GM23248 (cell line): ENCODE measurements at regions not wholly inside any gene's neighbourhood (a gene's known extent, or its start where the extent isn't known, plus 50 kb on each side); places are given as distances from the start of the nearest gene placed in this dataset.
"Not testable (repeated sequence)": the region's sequence is repeated elsewhere in the genome, so short reads cannot be mapped to it uniquely, and the experiment has no call there.

Experiments used
- DNase-seq: peaks from one replicate; pipeline ENCODE4 v3.0.0-alpha.2; 2015
- H2AFZ ChIP-seq: fragments of 200-600 bp; sonication (generic); 2 replicates; pipeline ENCODE4 v1.6.1; 2016; ENCODE audit warnings: antibody characterized with exemption
- H3F3A ChIP-seq: fragments of 200-600 bp; sonication (generic); 2 replicates; pipeline ENCODE4 v1.6.1; 2016; ENCODE audit warnings: mild to moderate bottlenecking, antibody characterized with exemption, mixed run types; ENCODE audit not compliant: insufficient read depth
- H3K27ac ChIP-seq: fragments of 200-600 bp; sonication (generic); 2 replicates; pipeline ENCODE4 v1.5.1; 2016; ENCODE audit warnings: mild to moderate bottlenecking
- H3K27me3 ChIP-seq: fragments of 200-600 bp; sonication (generic); replicated peaks from 2 replicates; pipeline ENCODE4 v1.6.1; 2016; ENCODE audit warnings: mild to moderate bottlenecking; ENCODE audit not compliant: insufficient read depth
- H3K36me3 ChIP-seq: fragments of 200-600 bp; sonication (generic); 2 replicates; pipeline ENCODE4 v1.6.1; 2016; ENCODE audit warnings: low read depth, mild to moderate bottlenecking
- H3K4me1 ChIP-seq: fragments of 200-600 bp; sonication (generic); 2 replicates; pipeline ENCODE4 v1.6.1; 2016; ENCODE audit warnings: mild to moderate bottlenecking; ENCODE audit not compliant: insufficient read depth
- H3K4me2 ChIP-seq: fragments of 200-600 bp; sonication (generic); one replicate; pipeline ENCODE4 v1.6.1; 2016; ENCODE audit warnings: mild to moderate bottlenecking; ENCODE audit not compliant: unreplicated experiment
- H3K4me3 ChIP-seq: fragments of 200-600 bp; sonication (generic); 2 replicates; pipeline ENCODE4 v1.5.1; 2016; ENCODE audit warnings: mild to moderate bottlenecking
- H3K79me2 ChIP-seq: fragments of 200-600 bp; sonication (generic); 2 replicates; pipeline ENCODE4 v1.6.1; 2016; ENCODE audit warnings: mild to moderate bottlenecking; ENCODE audit not compliant: insufficient read depth
- H3K9ac ChIP-seq: fragments of 200-600 bp; sonication (generic); 2 replicates; pipeline ENCODE4 v1.6.1; 2016; ENCODE audit warnings: mild to moderate bottlenecking
- H3K9me2 ChIP-seq: fragments of 200-600 bp; sonication (generic); 2 replicates; pipeline ENCODE4 v1.6.1; 2016; ENCODE audit warnings: mixed run types, mild to moderate bottlenecking, moderate library complexity; ENCODE audit not compliant: insufficient read depth
- H3K9me3 ChIP-seq: fragments of 200-600 bp; sonication (generic); one replicate; pipeline ENCODE4 v1.6.1; 2017; ENCODE audit warnings: low read depth
- H4K20me1 ChIP-seq: fragments of 200-600 bp; sonication (generic); 2 replicates; pipeline ENCODE4 v1.6.0; 2016; ENCODE audit not compliant: insufficient read depth
- EZH2 ChIP-seq: fragments of 200-600 bp; sonication (generic); IDR thresholded peaks from 2 replicates; pipeline ENCODE4 v1.6.1; 2018; ENCODE audit warnings: antibody characterized with exemption, mild to moderate bottlenecking; ENCODE audit not compliant: insufficient read depth, poor library complexity, severe bottlenecking
- EZH2phosphoT487 ChIP-seq: fragments of 200-600 bp; sonication (generic); IDR thresholded peaks from 2 replicates; pipeline ENCODE4 v1.6.1; 2018; ENCODE audit warnings: antibody characterized with exemption, moderate library complexity, mild to moderate bottlenecking, low read depth; ENCODE audit not compliant: insufficient read depth
- WGBS, 2 experiments: methylation state at CpG; one replicate each; pipeline ENCODE4 v1.1.6; 2015 to 2017; ENCODE audit warnings: low lambda C conversion rate in 2 of 2, low coverage in 1 of 2; ENCODE audit errors: missing lambda C conversion rate in 2 of 2; 5-methylcytosine and 5-hydroxymethylcytosine counted together
- in situ Hi-C: fragments of 300-500 bp; cut with MboI; formaldehyde crosslinking; loops from 2 replicates; pipeline ENCODE4 v1.15.0; 2020

DNA sequence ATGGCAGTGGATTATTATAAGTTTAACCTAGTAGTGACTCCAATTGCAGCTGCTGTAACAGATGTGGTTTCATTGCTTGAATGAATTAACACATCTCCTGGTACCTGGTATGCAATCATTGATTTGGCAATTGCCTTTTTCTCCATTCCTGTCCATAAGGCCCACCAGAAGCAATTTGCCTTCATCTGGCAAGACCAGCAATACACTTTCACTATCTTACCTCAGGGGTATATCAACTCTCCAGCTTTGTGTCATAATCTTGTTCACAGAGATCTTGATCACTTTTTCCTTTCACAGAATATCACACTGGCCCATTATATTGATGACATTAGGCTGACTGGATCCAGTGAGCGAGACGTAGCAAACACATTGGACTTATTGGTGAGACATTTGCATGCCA is 128.7 kb upstream of the ZC3H12C start:
- peaks cover 14% of the 10 kb centered on the region; the same call in 1 of the 2 replicates for H3F3A ChIP-seq
- H4K20me1 ChIP-seq, result no peaks in the 10 kb centered on the region
- no peaks in the 10 kb centered on the region for H3K27me3 ChIP-seq
- no peak for DNase-seq
- in situ Hi-C loops, result loop anchor here (25.0 kb wide), 1 partner anchor 398 kb away; no protein-coding TSS in a partner anchor
- H3K9ac ChIP-seq, result no peak overlapping the region
- no peaks in the 10 kb centered on the region for H3K79me2 ChIP-seq
- no peak overlapping the region for H3K4me2 ChIP-seq
- no peak overlapping the region for H3K27ac ChIP-seq
- no peaks in the 10 kb centered on the region for H3K36me3 ChIP-seq
- H3K4me1 ChIP-seq, result peaks cover 8% of the 10 kb centered on the region; the same call in 1 of the 2 replicates
- H2AFZ ChIP-seq, result no peak overlapping the region
- 100% methylated on average over 2 of the region's 2 CpGs for WGBS, 2 experiments
- no peak for TF ChIP-seq EZH2
- TF ChIP-seq EZH2phosphoT487, result no peak
- no peaks in the 10 kb centered on the region for H3K9me2 ChIP-seq
- H3K4me3 ChIP-seq, result no peak overlapping the region
- no peaks in the 10 kb centered on the region for H3K9me3 ChIP-seq

DNA sequence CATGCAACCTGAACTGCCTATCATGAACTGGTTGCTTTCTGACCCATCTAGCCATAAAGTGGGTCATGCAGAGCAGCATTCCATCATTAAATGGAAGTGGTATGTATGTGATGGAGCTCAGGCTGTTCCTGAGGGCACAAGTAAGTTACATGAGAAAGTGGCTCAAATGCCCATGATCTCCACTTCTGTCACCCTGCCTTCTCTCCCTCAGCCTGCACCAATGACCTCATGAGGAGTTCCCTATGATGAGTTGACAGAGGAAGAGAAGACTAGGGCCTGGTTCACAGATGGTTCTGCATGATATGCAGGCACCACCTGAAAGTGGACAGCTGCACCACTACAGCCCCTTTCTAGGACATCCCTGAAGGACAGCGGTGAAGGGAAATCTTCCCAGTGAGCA is 127.7 kb upstream of the ZC3H12C start:
- not testable (repeated sequence) for DNase-seq, H3K9me3 ChIP-seq, H3K79me2 ChIP-seq, H3K4me1 ChIP-seq, H3K4me2 ChIP-seq, H4K20me1 ChIP-seq, H3K27me3 ChIP-seq, H3K9ac ChIP-seq, H3K36me3 ChIP-seq, H3K27ac ChIP-seq, H3K9me2 ChIP-seq, H2AFZ ChIP-seq, H3K4me3 ChIP-seq
- H3F3A ChIP-seq, result peaks cover 10% of the 10 kb centered on the region; the same call in 1 of the 2 replicates
- WGBS, 2 experiments, result 91 to 100% methylated on average over 1 of the region's 1 CpG
- in situ Hi-C loops, result loop anchor here (25.0 kb wide), 1 partner anchor 397 kb away; no protein-coding TSS in a partner anchor

DNA sequence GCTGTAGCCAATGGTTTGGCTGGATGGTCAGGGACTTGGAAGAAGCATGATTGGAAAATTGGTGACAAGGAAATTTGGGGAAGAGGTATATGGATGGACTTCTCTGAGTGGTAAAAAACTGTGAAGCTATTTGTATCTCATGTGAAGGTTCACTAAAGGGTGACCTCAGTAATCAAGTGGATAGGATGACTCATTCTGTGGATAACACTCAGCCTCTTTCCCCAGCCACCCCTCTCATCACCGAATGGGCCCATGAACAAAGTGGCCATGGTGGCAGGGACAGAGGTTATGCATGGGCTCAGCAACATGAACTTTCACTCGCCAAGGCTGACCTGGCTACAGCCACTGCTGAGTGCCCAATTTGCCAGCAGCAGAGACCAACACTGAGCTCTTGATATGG is 127.3 kb upstream of the ZC3H12C start:
- not testable (repeated sequence) for H3K36me3 ChIP-seq, DNase-seq, H3K27me3 ChIP-seq, H4K20me1 ChIP-seq, H2AFZ ChIP-seq, H3K4me2 ChIP-seq, H3F3A ChIP-seq, H3K4me3 ChIP-seq, H3K27ac ChIP-seq, H3K4me1 ChIP-seq, H3K9me2 ChIP-seq, H3K9ac ChIP-seq, H3K9me3 ChIP-seq, H3K79me2 ChIP-seq
- in situ Hi-C loops, result loop anchor here (25.0 kb wide), 1 partner anchor 396 kb away; no protein-coding TSS in a partner anchor
- WGBS, 2 experiments, result 89 to 90% methylated on average over 2 of the region's 2 CpGs

DNA sequence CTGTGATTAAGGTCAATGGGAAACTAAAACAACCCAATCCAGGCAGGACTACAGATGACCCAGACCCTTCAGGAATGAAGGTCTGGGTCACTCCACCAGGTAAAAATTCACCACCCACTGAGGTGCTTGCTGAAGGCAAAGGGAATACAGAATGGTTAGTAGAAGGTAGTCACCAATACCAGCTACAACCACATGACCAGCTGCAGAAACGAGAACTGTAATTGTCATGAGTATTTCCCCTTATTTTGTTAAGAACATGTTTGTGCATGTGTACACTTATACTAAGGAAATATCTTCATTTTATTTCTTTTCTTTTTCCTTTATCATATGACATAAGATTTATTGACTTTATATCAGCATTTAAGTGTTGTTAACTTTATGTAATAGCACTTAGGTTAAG is 126.1 kb upstream of the ZC3H12C start:
- not testable (repeated sequence) for H3K36me3 ChIP-seq, H2AFZ ChIP-seq, H3K9ac ChIP-seq, H3K79me2 ChIP-seq, H3F3A ChIP-seq, H3K27ac ChIP-seq, H3K4me2 ChIP-seq, H3K9me2 ChIP-seq, H4K20me1 ChIP-seq, H3K9me3 ChIP-seq, H3K4me3 ChIP-seq, DNase-seq, H3K27me3 ChIP-seq
- in situ Hi-C loops, result loop anchor here (25.0 kb wide), 1 partner anchor 395 kb away; no protein-coding TSS in a partner anchor
- WGBS, 2 experiments, result 61 to 71% methylated on average over 1 of the region's 1 CpG
- H3K4me1 ChIP-seq, result peaks cover 12% of the 10 kb centered on the region

DNA sequence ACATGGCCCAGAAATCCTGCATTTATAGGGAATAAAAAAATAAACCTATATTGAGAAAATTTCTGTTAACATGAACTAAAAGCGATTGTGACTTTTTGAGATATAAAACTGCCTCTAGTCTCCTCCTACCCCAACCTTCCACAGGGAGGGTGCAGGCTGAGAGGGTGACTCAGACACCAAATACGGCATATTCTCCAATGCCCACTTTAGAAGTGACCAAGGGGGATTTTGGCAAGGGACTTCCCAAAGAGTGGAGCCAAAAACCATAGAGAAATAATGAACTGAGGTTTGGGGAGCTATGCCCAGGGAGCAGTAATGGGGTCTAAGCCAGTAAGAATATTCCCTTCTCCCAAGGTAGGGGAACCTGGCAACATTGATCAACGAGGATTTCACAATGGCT is 124.9 kb upstream of the ZC3H12C start:
- Histone ChIP-seq H3K4me1 (peaks cover 19% of the 10 kb centered on the region), H3K79me2 (no peaks in the 10 kb centered on the region), H4K20me1 (no peaks in the 10 kb centered on the region), H3K9me3 (no peaks in the 10 kb centered on the region), H3K36me3 (no peaks in the 10 kb centered on the region), H3K4me2 (no peak overlapping the region), H3K27ac (no peak overlapping the region), H3K4me3 (no peak overlapping the region), H3K9me2 (no peaks in the 10 kb centered on the region), H2AFZ (no peak overlapping the region), H3F3A (peaks cover 8% of the 10 kb centered on the region; the same call in 1 of the 2 replicates), H3K27me3 (no peaks in the 10 kb centered on the region), H3K9ac (no peak overlapping the region)
- WGBS, 2 experiments, result 82 to 87% methylated on average over 3 of the region's 3 CpGs
- in situ Hi-C loops, result loop anchor here (25.0 kb wide), 1 partner anchor 394 kb away; no protein-coding TSS in a partner anchor
- no peak for DNase-seq
- TF ChIP-seq EZH2, result no peak
- TF ChIP-seq EZH2phosphoT487, result no peak
